ENCODE measurements at regions not wholly inside any gene's neighbourhood (a gene's known extent, or its start where the extent isn't known, plus 50 kb on each side); places are given as distances from the start of the nearest gene placed in this dataset.
"Not testable (repeated sequence)": the region's sequence is repeated elsewhere in the genome, so short reads cannot be mapped to it uniquely, and the experiment has no call there.

DNA sequence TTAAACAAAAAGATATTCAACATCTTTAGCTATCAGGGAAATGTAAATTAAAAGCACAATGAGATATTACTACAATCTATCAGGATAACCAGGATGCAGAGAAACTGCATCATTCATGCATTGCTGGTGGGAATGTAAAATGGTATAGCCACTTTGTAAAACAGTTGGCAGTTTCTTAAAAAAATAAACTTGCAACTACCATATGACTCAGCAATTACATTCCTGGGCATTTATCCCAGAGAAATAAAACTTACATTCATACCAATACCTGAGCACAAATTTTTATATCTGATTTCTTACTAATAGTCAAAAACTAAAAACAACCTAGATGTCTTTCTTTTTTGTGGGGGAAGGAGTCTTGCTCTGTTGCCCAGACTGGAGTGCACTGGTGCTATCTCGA, 190.3 kb upstream of the TAB2 start:
- DNase-seq, result no peak

DNA sequence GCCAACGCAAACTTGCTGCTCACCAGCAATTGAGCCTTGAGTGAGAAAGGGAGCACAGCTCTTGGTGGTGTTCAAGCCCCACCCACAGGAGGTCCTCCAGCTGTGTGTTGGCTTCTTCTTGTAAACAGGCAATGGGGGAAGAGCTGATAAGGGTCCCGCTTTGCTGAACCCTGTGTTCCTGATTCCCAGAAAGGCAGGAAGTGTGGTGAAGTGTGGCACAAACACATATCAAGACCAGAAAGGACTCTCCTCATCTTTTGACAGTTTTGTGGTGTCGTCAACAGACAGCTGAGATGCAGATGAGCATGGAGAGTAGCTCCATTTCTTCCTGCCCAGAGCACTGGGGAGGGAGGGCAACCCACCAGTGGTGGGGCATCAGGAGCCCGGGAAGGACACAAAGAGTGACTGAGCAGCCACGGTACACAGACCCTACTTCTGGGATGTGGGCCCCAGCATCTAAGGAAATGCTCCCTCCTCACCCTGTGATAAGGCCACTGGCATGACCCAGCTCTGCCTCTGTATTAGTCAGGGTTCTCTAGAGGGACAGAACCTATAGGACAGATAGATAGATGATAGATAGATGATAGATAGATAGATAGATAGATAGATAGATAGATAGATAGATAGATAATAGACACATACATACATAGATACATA, 188.9 kb upstream of the TAB2 start:
- no peak for DNase-seq

DNA sequence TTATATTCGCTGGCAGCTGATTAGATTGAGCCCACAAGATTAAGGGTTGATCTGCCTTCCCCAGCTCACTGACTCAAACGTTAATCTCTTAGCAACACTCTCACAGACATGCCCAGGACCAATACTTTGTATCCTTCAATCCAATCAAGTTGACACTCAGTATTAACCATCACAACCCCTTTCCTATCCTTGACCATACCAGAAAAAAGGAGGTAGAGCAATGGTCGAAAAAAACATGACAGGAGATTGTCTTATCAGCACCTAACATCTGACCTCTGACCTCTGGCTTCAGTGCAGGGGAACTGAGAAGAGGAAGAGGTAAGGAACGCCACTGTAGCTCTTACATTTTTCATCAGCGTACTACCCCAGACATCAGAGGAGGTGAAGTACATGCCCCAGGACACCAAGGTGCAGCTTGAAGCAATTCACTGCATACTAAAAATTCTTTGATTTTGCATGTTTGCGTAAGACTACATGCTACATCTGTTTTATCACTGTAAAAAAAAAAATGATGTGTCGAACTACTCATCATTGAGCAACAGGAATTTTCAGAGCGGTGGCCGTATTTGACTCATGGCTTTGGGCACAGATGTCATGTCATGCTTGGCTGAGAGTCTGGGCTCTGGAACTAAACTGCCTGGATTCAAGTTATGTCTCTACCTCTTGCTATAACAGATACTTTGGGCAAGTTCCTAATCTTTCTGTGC, 188.0 kb upstream of the TAB2 start:
- DNase-seq, result no peak

- DNase-seq, result no peak
Observed at GRCh38 chr6:149130090-149130489, 187.4 kb upstream of the TAB2 start.

DNA sequence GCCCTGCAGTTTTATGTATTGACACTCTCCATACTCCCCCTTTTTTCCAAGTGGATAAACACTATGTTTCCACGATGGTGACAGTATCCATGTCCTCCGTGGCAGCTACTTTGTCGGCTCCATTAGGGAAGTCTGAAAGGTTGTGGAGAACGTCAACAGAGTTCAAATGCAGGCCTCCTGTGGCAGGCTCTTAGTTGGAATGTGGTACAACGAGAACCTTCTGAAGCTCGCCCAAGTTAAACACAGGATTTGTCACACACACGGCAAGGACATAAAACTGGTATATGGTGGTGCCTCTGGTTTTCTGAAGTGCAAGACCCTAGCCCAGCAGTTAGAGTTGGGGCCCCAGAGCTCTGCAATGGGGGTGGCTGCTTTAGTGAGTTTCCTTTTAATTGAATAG, 187.0 kb upstream of the TAB2 start:
- no peak for DNase-seq

- no peak for DNase-seq
Observed at GRCh38 chr6:149131891-149132290, 185.6 kb upstream of the TAB2 start.

DNA sequence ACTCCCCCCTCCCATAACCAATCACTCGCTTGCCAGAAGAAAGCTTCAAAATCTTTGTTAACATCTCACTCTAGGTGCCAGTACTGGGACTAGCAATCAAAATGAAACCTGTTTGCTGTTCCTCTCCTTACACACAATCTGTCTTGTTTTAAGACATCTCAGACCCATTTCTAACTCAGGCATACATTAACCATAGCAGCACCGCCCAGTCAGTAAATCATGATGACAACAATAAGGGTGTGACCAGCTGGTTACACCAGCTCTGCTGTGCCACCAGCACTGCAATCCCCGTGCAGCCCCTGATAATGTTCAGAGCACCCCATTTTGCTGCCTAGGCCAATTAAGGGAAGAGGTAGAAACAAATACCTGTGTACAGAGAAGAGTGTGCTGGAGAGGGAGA, 185.2 kb upstream of the TAB2 start:
- DNase-seq, result no peak

- peak; percentile 44 for DNase-seq
Observed at GRCh38 chr6:149134511-149134933, 183.0 kb upstream of the TAB2 start.

- no peak for DNase-seq
Observed at GRCh38 chr6:149135809-149136208, 181.7 kb upstream of the TAB2 start.

GRCh38 chr6:149136273-149136912, 181.1 kb upstream of the TAB2 start:
- no peak for DNase-seq

- DNase-seq, result no peak
Observed at GRCh38 chr6:149136913-149137286, 180.6 kb upstream of the TAB2 start.

DNA sequence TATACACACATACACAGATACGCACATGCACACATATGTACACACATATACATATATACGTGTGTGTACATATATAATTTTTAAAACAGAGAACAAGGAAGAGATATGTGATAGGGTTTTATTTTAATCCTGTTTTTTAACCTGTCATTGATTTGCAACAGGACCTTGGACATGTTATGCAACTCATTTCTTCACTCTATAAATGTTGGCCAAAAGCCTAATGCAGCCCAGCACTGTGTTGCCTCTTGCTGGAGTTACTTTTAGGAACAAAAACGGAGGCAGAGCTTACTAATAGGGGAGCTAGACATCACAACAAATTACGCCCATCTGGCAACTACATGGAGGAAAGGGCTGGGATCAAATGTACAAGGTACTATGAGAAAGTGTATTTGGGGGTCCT, 179.9 kb upstream of the TAB2 start:
- DNase-seq, result no peak

DNA sequence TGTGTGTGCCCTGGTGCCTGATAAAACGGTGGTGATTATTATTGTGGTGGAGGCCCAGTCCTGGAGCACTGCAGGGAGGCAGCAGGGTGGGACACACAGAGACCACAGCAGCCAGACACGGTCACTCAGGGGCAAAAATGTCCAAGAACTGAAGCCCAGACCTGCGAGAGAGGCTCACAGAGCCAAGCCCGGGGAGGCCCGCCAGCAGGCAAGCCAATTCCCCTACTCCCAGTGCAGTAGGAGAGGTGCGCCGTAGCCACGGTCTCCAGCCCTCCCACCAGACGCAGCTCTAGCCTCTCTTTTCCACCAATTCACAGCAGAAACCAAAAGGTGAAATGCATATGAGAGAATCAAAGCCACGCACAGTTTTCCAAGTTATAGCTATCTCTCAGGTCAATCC, 179.4 kb upstream of the TAB2 start:
- DNase-seq, result no peak

GRCh38 chr6:149138699-149139294, 178.7 kb upstream of the TAB2 start:
- no peak for DNase-seq

GRCh38 chr6:149139782-149140136, 177.8 kb upstream of the TAB2 start:
- no peak for DNase-seq

DNA sequence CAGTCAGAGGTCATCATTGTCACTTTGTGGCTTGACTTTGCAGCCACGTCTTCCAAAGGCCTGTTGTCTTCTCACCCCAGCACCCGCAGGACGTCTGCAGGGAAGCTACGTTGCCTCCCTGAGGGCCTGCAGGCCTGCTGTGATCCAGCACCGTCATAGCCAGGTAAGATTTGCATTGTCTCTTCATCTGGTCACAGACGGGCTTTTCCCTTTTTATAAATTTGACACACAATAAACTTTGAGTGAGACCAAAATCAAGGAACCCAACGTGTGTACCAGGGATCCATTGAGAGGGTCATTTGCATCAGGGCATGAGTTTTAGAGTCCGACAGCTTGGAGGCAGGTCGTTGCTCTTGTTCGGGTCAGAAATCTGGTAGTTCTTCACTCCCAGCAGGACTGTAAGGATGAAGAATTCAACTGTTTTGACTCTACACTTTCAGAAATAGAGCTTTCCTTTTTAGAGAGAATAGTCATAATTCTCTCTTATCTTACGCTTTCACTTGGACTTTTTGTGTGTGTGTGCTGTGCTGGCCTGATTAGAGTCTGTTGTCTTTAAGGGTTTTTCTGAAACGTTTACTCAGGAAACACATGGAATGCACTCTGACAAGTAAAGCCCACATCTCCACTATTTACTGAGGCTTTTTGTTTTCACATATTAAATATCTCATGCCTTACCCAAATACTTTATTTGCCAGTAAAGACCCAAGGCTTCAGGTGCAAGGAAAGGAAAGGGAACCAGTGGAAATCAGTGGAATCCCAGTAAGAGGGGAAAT, 177.2 kb upstream of the TAB2 start:
- DNase-seq, result no peak

DNA sequence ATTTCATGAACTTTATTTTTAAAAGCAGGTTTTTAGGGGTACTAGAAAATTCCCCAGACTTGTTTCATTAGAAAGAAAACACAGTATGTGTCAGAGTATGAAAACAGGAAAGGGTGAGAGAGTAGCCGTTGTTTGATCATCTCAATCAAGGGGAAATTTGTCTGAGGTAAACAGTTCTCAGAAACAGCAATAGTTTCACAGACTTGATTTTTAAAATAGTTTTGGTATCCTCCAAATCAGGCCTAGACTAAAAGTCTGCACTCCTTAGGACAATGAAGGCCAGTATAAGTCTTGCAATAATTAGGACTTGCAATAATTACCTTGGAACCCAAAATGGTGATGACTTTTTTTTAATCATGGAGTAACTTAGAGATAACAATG, 176.6 kb upstream of the TAB2 start:
- DNase-seq, result no peak

- DNase-seq, result no peak
Observed at GRCh38 chr6:149142924-149143429, 174.5 kb upstream of the TAB2 start.

DNA sequence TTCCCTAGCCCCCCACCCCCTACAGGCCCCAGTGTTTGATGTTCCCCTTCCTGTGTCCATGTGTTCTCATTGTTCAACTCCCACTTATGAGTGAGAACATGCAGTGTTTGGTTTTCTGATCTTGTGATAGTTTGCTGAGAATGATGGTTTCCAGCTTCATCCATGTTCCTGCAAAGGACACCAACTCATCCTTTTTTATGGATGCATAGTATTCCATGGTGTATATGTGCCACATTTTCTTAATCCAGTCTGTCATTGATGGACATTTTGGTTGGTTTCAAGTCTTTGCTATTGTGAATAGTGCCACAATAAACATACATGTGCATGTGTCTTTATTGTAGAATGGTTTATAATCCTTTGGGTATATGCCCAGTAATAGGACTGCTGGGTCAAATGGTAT, 171.7 kb upstream of the TAB2 start:
- not testable (repeated sequence) for DNase-seq

GRCh38 chr6:149147195-149147594, 170.3 kb upstream of the TAB2 start:
- DNase-seq, result no peak

DNA sequence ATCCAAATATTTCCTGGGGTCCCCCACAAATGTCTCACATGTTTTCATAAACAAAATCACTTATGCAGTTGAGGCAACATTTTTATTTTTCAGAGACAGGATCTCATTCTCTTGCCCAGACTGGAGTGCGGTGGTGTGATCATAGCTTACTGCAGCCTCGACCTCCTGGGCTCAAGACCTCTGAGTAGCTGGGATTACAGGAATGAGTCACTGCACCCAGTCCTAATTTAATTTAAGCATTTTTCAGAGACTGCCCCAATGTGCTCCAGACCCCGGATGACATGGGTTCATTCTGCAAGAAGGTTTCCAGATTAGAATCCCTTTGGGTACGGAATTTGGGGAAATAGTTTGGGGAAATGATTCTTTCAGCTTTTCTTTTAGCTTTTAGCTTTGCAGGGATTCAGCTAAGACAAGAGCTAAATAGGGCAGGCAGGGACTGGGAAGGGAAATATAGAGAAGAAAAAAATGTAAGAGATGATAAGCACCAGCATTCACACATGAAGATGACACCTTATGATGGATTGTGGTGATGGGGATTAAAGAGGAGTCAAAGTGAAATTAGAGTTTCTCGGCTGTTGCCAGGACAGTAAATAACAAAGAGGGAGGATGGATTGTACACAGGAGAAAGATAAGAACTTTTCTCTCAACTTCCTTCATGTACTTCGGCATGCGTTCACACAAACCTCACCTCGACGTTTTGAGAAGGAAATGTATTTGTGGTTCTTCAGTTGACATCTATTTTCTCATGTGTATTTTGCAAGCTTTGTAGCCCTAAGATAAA, 169.4 kb upstream of the TAB2 start:
- no peak for DNase-seq

DNA sequence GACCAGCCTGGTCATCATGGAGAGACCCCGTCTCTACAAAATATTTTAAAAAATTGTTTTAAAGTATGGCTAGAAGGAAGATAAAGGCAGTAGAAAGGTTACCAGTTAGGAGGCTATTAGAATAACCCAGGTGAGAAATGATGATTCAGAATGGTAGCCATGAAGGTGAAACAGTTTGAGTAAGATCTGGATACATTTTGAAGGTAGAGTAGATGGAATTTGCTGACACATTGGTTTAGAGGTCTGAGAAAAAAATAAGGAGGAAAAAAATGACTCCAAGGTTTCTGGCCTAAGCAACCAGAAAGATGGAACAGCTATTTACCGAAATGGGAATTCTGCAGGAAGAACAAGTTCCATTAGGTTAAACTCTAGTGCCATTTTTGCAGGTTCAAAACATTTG, 167.9 kb upstream of the TAB2 start:
- DNase-seq, result no peak
